ENCODE measurements at regions not wholly inside any gene's neighbourhood (a gene's known extent, or its start where the extent isn't known, plus 50 kb on each side); places are given as distances from the start of the nearest gene placed in this dataset.

DNA sequence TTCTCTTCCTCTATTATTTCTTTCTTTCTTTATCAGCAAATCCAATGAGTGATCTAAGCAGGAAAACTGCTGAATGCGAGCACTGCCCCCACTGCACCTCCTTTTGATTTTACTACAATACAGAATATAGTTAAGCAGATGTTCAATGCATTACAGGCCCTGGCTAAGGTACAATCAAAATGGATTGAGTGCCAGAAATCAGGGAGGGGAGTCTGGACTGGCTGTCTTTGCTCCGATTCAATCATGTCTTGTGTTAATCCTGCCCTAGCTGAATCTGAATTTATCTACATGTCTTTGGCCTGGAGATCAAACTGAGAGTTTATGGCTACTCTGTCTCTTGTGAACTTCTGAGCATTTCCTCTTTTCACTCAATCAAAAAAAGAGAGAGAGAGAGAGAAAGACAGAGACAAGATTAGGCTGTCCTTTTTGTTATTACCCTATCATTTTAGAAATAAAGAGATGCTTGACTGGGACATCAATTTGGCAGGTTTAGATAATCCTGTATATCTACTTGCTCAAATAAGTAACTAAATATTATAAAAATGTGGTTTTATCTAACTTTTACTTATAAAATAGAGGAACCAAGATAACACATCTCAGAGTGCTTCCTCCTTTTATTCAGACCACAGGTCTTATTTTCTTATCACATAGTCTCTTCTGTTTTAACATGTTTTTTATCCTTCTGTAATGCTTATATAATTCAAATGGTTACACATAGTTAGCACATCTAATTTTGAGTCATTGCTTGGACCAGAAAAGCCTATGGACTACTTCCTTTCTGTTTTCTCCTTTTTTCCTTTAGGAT lies 656.2 kb downstream of the KCNJ2 start:
- intact Hi-C loops (cut with micrococcal nuclease; ENCODE audit: unreplicated experiment), result no loop called here
- no TSS peak for BruUV-seq (replicated peaks)

DNA sequence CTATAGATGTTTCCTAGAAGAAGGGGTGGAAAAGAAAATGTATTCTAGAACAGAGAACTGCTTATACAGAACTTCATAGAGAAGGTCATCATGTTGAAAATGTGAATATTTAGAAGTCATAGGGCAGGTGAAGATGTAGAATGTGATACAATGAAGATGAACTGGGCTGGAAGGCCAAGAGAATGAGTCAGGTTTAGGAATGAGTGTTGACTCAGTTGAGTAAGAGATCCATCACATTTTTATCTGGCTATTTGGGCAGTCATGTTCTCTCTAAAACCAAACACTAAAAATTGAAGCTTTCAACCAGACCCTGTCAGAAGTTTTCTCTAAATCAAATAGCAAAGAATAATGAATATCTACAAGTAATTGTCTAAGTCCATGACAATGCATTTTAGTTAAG lies 660.5 kb downstream of the KCNJ2 start:
- Mint-ChIP-seq H3K4me3 (ENCODE audit: low read depth, unreplicated experiment) (no peak overlapping the region), H3K4me1 (ENCODE audit: low read depth, unreplicated experiment) (no peaks in the 10 kb centered on the region), H3K27ac (ENCODE audit: unreplicated experiment) (no peak overlapping the region), H3K9me3 (ENCODE audit: low read depth, unreplicated experiment) (no peaks in the 10 kb centered on the region), H3K36me3 (ENCODE audit: insufficient read depth, unreplicated experiment) (no peaks in the 10 kb centered on the region), H3K27me3 (ENCODE audit: unreplicated experiment) (no peaks in the 10 kb centered on the region)
- BruUV-seq (replicated peaks), result no TSS peak
- TF ChIP-seq, protein P1, sequence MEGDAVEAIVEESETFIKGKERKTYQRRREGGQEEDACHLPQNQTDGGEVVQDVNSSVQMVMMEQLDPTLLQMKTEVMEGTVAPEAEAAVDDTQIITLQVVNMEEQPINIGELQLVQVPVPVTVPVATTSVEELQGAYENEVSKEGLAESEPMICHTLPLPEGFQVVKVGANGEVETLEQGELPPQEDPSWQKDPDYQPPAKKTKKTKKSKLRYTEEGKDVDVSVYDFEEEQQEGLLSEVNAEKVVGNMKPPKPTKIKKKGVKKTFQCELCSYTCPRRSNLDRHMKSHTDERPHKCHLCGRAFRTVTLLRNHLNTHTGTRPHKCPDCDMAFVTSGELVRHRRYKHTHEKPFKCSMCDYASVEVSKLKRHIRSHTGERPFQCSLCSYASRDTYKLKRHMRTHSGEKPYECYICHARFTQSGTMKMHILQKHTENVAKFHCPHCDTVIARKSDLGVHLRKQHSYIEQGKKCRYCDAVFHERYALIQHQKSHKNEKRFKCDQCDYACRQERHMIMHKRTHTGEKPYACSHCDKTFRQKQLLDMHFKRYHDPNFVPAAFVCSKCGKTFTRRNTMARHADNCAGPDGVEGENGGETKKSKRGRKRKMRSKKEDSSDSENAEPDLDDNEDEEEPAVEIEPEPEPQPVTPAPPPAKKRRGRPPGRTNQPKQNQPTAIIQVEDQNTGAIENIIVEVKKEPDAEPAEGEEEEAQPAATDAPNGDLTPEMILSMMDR (IDR thresholded peaks at IDR 0.05; ENCODE audit: unreplicated experiment), result no peak
- no peak for DNase-seq
- CTCF ChIA-PET, result no interaction called here
- intact Hi-C loops (cut with micrococcal nuclease; ENCODE audit: unreplicated experiment), result no loop called here

More for the DNA sequence above, 656.2 kb downstream of the KCNJ2 start:
- H3K9me3 Mint-ChIP-seq (ENCODE audit: low read depth, unreplicated experiment), result peaks cover 3% of the 10 kb centered on the region
- no peaks in the 10 kb centered on the region for H3K4me1 Mint-ChIP-seq (ENCODE audit: low read depth, unreplicated experiment)
- CTCF ChIA-PET, result no interaction called here
- no peak overlapping the region for H3K27ac Mint-ChIP-seq (ENCODE audit: unreplicated experiment)
- TF ChIP-seq, protein P1 (IDR thresholded peaks at IDR 0.05; ENCODE audit: unreplicated experiment), result no peak
- no peak overlapping the region for H3K4me3 Mint-ChIP-seq (ENCODE audit: low read depth, unreplicated experiment)
- no peaks in the 10 kb centered on the region for H3K27me3 Mint-ChIP-seq (ENCODE audit: unreplicated experiment)
- H3K36me3 Mint-ChIP-seq (ENCODE audit: insufficient read depth, unreplicated experiment), result no peaks in the 10 kb centered on the region
- DNase-seq, result no peak

DNA sequence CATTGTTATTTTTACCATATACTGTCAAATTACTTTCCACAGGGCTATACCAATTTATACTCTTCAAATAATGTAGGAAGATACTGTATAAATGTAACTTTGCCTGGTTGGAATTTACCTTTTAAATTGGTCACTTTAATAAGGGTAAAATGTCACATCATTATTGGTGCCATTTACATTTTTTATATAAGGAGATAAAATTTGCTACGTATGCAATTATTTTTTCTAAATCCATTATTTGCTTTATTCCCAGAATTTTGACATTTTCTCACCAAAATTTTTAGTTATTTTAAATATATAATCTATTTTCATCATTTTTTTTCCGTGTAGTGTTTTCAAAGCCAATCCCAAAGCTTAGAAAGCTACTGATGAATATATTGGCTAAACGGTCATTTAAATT lies 664.7 kb downstream of the KCNJ2 start:
- Mint-ChIP-seq H3K27ac (ENCODE audit: unreplicated experiment) (no peak overlapping the region), H3K4me3 (ENCODE audit: low read depth, unreplicated experiment) (no peak overlapping the region), H3K27me3 (ENCODE audit: unreplicated experiment) (no peaks in the 10 kb centered on the region), H3K9me3 (ENCODE audit: low read depth, unreplicated experiment) (no peaks in the 10 kb centered on the region), H3K4me1 (ENCODE audit: low read depth, unreplicated experiment) (no peaks in the 10 kb centered on the region), H3K36me3 (ENCODE audit: insufficient read depth, unreplicated experiment) (no peaks in the 10 kb centered on the region)
- intact Hi-C loops (cut with micrococcal nuclease; ENCODE audit: unreplicated experiment), result no loop called here
- no peak for DNase-seq
- CTCF ChIA-PET, result no interaction called here
- BruUV-seq (replicated peaks), result no TSS peak
- TF ChIP-seq, protein P1 (IDR thresholded peaks at IDR 0.05; ENCODE audit: unreplicated experiment), result no peak

DNA sequence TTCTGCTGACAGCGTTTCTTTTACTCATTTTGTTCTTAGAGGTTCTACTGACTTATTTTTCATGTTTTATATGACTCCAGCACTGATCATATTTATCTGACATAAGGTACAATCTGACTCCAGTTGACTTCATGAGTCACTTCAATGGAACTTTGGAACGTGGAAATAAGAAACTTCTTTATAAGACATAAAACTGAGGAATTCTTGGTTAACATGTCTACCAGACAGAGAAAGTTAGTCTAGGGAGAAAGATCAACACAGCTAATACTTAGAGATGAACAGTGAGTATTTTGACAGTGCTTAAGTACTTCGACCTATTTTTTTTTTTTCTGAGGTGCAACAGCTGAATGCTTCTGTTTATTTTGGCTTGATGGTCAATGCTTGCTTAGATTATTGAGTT lies 679.5 kb downstream of the KCNJ2 start:
- TF ChIP-seq, protein P1 (IDR thresholded peaks at IDR 0.05; ENCODE audit: unreplicated experiment), result no peak
- intact Hi-C loops (cut with micrococcal nuclease; ENCODE audit: unreplicated experiment), result no loop called here
- no TSS peak for BruUV-seq (replicated peaks)
- H3K27me3 Mint-ChIP-seq (ENCODE audit: unreplicated experiment), result no peaks in the 10 kb centered on the region
- H3K27ac Mint-ChIP-seq (ENCODE audit: unreplicated experiment), result no peak overlapping the region
- no peak overlapping the region for H3K4me3 Mint-ChIP-seq (ENCODE audit: low read depth, unreplicated experiment)
- peaks cover 6% of the 10 kb centered on the region for H3K4me1 Mint-ChIP-seq (ENCODE audit: low read depth, unreplicated experiment)
- peaks cover 6% of the 10 kb centered on the region for H3K9me3 Mint-ChIP-seq (ENCODE audit: low read depth, unreplicated experiment)
- no peaks in the 10 kb centered on the region for H3K36me3 Mint-ChIP-seq (ENCODE audit: insufficient read depth, unreplicated experiment)
- CTCF ChIA-PET, result interaction anchor here (0.6 to 0.7 kb wide), 2 partner anchors 128 to 220 kb away, joined by 3 read pairs; no protein-coding TSS in a partner anchor
- no peak for DNase-seq
